Kidney epithelial cell (primary cell): ENCODE measurements at regions not wholly inside any gene's neighbourhood (a gene's known extent, or its start where the extent isn't known, plus 50 kb on each side); places are given as distances from the start of the nearest gene placed in this dataset.
"Not testable (repeated sequence)": the region's sequence is repeated elsewhere in the genome, so short reads cannot be mapped to it uniquely, and the experiment has no call there.

ENCODE experiments used
- DNase-seq: peaks from one replicate; pipeline ENCODE4 v3.0.0-alpha.2; 2010; ENCODE audit warnings: low read depth
- H3K27me3 ChIP-seq: 2 replicates; pipeline ENCODE4 v1.6.0; 2011; ENCODE audit warnings: low read length; ENCODE audit not compliant: control insufficient read depth, insufficient read depth
- H3K36me3 ChIP-seq: 2 replicates; pipeline ENCODE4 v1.5.1; 2011; ENCODE audit warnings: low read length; ENCODE audit not compliant: control insufficient read depth, insufficient read depth
- H3K4me3 ChIP-seq: 2 replicates; pipeline ENCODE4 v1.5.1; 2011; ENCODE audit warnings: low read depth, mild to moderate bottlenecking, control low read depth, low read length
- CTCF ChIP-seq: IDR thresholded peaks from 2 replicates; pipeline ENCODE4 v1.5.1; 2011; ENCODE audit warnings: mild to moderate bottlenecking, moderate library complexity, low read length, control low read depth, inconsistent platforms; ENCODE audit not compliant: insufficient read depth, poor library complexity, severe bottlenecking

GRCh38 chr2:225254363-225254762, 145.1 kb upstream of the NYAP2 start:
- Histone ChIP-seq H3K36me3 (no peaks in the 10 kb centered on the region), H3K4me3 (no peak overlapping the region), H3K27me3 (no peaks in the 10 kb centered on the region)
- TF ChIP-seq CTCF = no peak
- no peak for DNase-seq

- Histone ChIP-seq H3K4me3 (no peak overlapping the region), H3K36me3 (no peaks in the 10 kb centered on the region), H3K27me3 (no peaks in the 10 kb centered on the region)
- TF ChIP-seq CTCF = no peak
- DNase-seq = no peak
These were observed 154.6 kb upstream of the NYAP2 start for GRCh38 chr2:225244933-225245332.

GRCh38 chr2:225236769-225237323, 162.7 kb upstream of the NYAP2 start:
- DNase-seq = no peak
- H3K4me3 ChIP-seq = no peak overlapping the region
- H3K27me3 ChIP-seq = no peaks in the 10 kb centered on the region
- no peak for TF ChIP-seq CTCF
- H3K36me3 ChIP-seq = no peaks in the 10 kb centered on the region

GRCh38 chr2:225233234-225233633, 166.3 kb upstream of the NYAP2 start:
- Histone ChIP-seq H3K4me3 (no peak overlapping the region), H3K36me3 (no peaks in the 10 kb centered on the region), H3K27me3 (no peaks in the 10 kb centered on the region)
- no peak for DNase-seq
- TF ChIP-seq CTCF = no peak

- no peak for TF ChIP-seq CTCF
- H3K36me3 ChIP-seq = no peaks in the 10 kb centered on the region
- H3K4me3 ChIP-seq = no peak overlapping the region
These were observed 167.6 kb upstream of the NYAP2 start for GRCh38 chr2:225231900-225232299.

GRCh38 chr2:225229346-225229745, 170.2 kb upstream of the NYAP2 start:
- DNase-seq, H3K27me3 ChIP-seq, H3K36me3 ChIP-seq, H3K4me3 ChIP-seq: not testable (repeated sequence)

More at GRCh38 chr2:225231900-225232299, 167.6 kb upstream of the NYAP2 start:
- no peak for DNase-seq
- no peaks in the 10 kb centered on the region for H3K27me3 ChIP-seq
